ENCODE measurements at regions not wholly inside any gene's neighbourhood (a gene's known extent, or its start where the extent isn't known, plus 50 kb on each side); places are given as distances from the start of the nearest gene placed in this dataset.

DNA sequence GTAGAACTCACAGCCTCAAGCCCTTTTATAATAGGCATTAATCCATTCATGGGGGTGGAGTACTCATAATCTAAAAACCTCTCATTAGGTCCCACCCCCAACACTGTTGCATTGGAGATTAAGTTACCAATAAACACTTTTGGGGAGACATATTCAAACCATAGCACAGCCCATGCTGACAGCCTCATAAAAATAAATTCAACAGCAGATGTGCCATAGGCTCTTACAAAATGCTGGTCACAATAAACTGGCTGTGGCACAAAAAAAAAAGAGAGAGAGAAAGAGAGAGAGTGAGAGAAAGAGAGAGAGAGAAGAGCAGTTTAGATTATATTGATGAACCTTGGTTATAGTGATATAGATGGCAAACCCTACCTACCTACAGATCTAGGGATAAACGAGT is 1000.9 kb downstream of the TUSC7 start:
- H3K4me3 ChIP-seq (ENCODE audit: extremely low read depth in 1 of 4, insufficient read depth in 2 of 4, low read depth in 3 of 4, low read length in 4 of 4): no peak overlapping the region
- H2BK5ac ChIP-seq (ENCODE audit: low read depth, low read length): no peak overlapping the region
- H2BK120ac ChIP-seq (replicated peaks; ENCODE audit: low read depth, low read length): no peak overlapping the region
- H2AK5ac ChIP-seq (ENCODE audit: low read depth, low read length): no peak overlapping the region
- H3K23ac ChIP-seq (ENCODE audit: insufficient read length): no peak overlapping the region
- H3K4me2 ChIP-seq (ENCODE audit: insufficient read depth in 1 of 2, low read depth in 2 of 2, low read length in 2 of 2): no peak overlapping the region
- 79% methylated on average over 1 of the region's 1 CpG; no CpG with 5 or more reads in 1 of the 2 experiments for WGBS, 2 experiments (ENCODE audit: extremely low coverage in 1 of 2, insufficient coverage in 1 of 2, insufficient read length in 1 of 2, insufficient replicate concordance in 2 of 2, low coverage in 1 of 2, low lambda C conversion rate in 2 of 2, missing lambda C conversion rate in 1 of 2)
- no peak overlapping the region for H3K27ac ChIP-seq (ENCODE audit: low read depth, low read length)
- H2BK15ac ChIP-seq (ENCODE audit: low read length): no peak overlapping the region
- ChIA-PET CTCF (ENCODE audit: partially characterized antibody) (interaction anchor here (1.7 kb wide), 1 partner anchor 10 kb away, joined by 5 read pairs; no protein-coding TSS in a partner anchor), POLR2A (ENCODE audit: partially characterized antibody) (no interaction called here)
- no peak overlapping the region for H3K56ac ChIP-seq (replicated peaks; ENCODE audit: insufficient read length, low read depth, low read length)
- H3K27me3 ChIP-seq (replicated peaks in 1 of 4; ENCODE audit: control insufficient read depth in 3 of 4, extremely low read depth in 1 of 4, insufficient read depth in 3 of 4, low read length in 3 of 4): no peaks in the 10 kb centered on the region
- H4K5ac ChIP-seq (ENCODE audit: insufficient read length, low read depth, low read length): no peak overlapping the region
- no peaks in the 10 kb centered on the region for H4K20me1 ChIP-seq (replicated peaks in 1 of 2; ENCODE audit: control insufficient read depth in 1 of 2, insufficient read depth in 2 of 2, low read length in 2 of 2)
- H2BK20ac ChIP-seq (ENCODE audit: low read length): no peak overlapping the region
- no peaks in the 10 kb centered on the region for H3K36me3 ChIP-seq (ENCODE audit: control insufficient read depth in 2 of 4, insufficient read depth in 4 of 4, low read length in 3 of 4)
- no peak overlapping the region for H3K4ac ChIP-seq (replicated peaks; ENCODE audit: insufficient read length, low read depth, low read length)
- H3K4me1 ChIP-seq (replicated peaks in 1 of 4; ENCODE audit: control insufficient read depth in 3 of 4, insufficient read depth in 4 of 4, low read length in 3 of 4): no peaks in the 10 kb centered on the region
- TF ChIP-seq RBBP5 (IDR thresholded peaks at IDR 0.05; ENCODE audit: borderline replicate concordance, low read depth, low read length) (no peak), CBX8 (IDR thresholded peaks at IDR 0.05; ENCODE audit: borderline replicate concordance, low read depth, low read length) (no peak), CREB1 (IDR thresholded peaks at IDR 0.05) (no peak), SP2 (IDR thresholded peaks at IDR 0.05; ENCODE audit: low read length) (no peak)
- no peak overlapping the region for H4K91ac ChIP-seq (replicated peaks; ENCODE audit: insufficient read length, low read length)
- no peaks in the 10 kb centered on the region for H3K79me1 ChIP-seq (ENCODE audit: low read depth, low read length)
- H3K79me2 ChIP-seq (ENCODE audit: control insufficient read depth in 1 of 2, insufficient read depth in 2 of 2, low read length in 2 of 2): no peaks in the 10 kb centered on the region
- no peak overlapping the region for H3K9ac ChIP-seq (replicated peaks in 1 of 4; ENCODE audit: extremely low read depth in 1 of 4, low read depth in 3 of 4, low read length in 3 of 4)
- H4K8ac ChIP-seq (ENCODE audit: extremely low read depth, insufficient read depth, low read length): no peak overlapping the region
- no peaks in the 10 kb centered on the region for H3K23me2 ChIP-seq (ENCODE audit: low read depth, low read length)
- DNase-seq (ENCODE audit: low read depth in 1 of 2, low spot score in 2 of 2): no peak
- no peak for FAIRE-seq
- no peaks in the 10 kb centered on the region for H3K9me3 ChIP-seq (ENCODE audit: insufficient read depth in 2 of 2, low read depth in 1 of 2, low read length in 1 of 2)
- H2BK12ac ChIP-seq (ENCODE audit: low read depth, low read length): no peak overlapping the region
- H3K14ac ChIP-seq (ENCODE audit: insufficient read length): no peak overlapping the region
- H2AFZ ChIP-seq (ENCODE audit: low read length): no peak overlapping the region
- H3K18ac ChIP-seq (ENCODE audit: extremely low read depth, low read length): no peak overlapping the region
